ENCODE measurements at regions not wholly inside any gene's neighbourhood (a gene's known extent, or its start where the extent isn't known, plus 50 kb on each side); places are given as distances from the start of the nearest gene placed in this dataset.

- TF ChIP-seq CTCF (conservative IDR thresholded peaks at IDR 0.05) (no peak), EZH2 (IDR thresholded peaks at IDR 0.05; ENCODE audit: low read depth) (no peak)
These were observed 164.8 kb upstream of the NBEA start for GRCh38 chr13:34777089-34777913.
